B cell (primary cell): ENCODE measurements at regions not wholly inside any gene's neighbourhood (a gene's known extent, or its start where the extent isn't known, plus 50 kb on each side); places are given as distances from the start of the nearest gene placed in this dataset.

Experiments used
- ATAC-seq: fragments of 200-7000 bp; cut with Tn5 transposase; one replicate; pipeline ENCODE4 v1.10.0; 2021; ENCODE audit warnings: low read depth, mild to moderate bottlenecking, moderate number of reproducible peaks, moderate library complexity
- CTCF ChIA-PET: fragments of 350-600 bp; sonication (Branson Sonifier 250); formaldehyde crosslinking; loops from one replicate; lab custom pipeline; 2021; ENCODE audit warnings: antibody characterized with exemption, inconsistent platforms; lab: Charles Lee
- POLR2A ChIA-PET: fragments of 350-600 bp; sonication (Branson Sonifier 250); formaldehyde crosslinking; loops from one replicate; lab custom pipeline; 2021; ENCODE audit warnings: antibody characterized with exemption; lab: Charles Lee
- DNase-seq: peaks from one replicate; pipeline ENCODE4 v3.0.0; 2013
- H2AFZ ChIP-seq: 2 replicates; pipeline ENCODE4 v1.6.1; 2012; ENCODE audit warnings: mild to moderate bottlenecking, low read depth, low read length; ENCODE audit not compliant: insufficient read depth, poor library complexity, severe bottlenecking
- H3K27ac ChIP-seq, 2 donors: 1 replicate in 1 of 2; 2 replicates in 1 of 2; pipeline ENCODE4 v1.5.1; 2012 to 2013; ENCODE audit warnings: low read length in 2 of 2, mild to moderate bottlenecking in 2 of 2, moderate library complexity in 1 of 2
- H3K27me3 ChIP-seq, 4 experiments: fragments of 200-600 bp in 1 of 4; sonication (generic) in 1 of 4; replicated peaks in 1 of 4; 1 replicate in 2 of 4; 2 replicates in 2 of 4; pipeline versions ENCODE4 v1.6.1 to v1.7.0; 2013 to 2016; ENCODE audit warnings: low read length in 3 of 4, mild to moderate bottlenecking in 2 of 4, mixed read lengths in 1 of 4, moderate library complexity in 1 of 4; ENCODE audit not compliant: insufficient read depth in 4 of 4, control insufficient read depth in 3 of 4; ENCODE audit errors: control extremely low read depth in 1 of 4
- H3K36me3 ChIP-seq, 2 experiments: replicated peaks in 1 of 2; 1 replicate in 1 of 2; 2 replicates in 1 of 2; pipeline versions ENCODE4 v1.6.1 to v1.7.1; 2013; ENCODE audit warnings: low read length in 1 of 2; ENCODE audit not compliant: insufficient read depth in 2 of 2, control insufficient read depth in 1 of 2; ENCODE audit errors: control extremely low read depth in 1 of 2, extremely low read depth in 1 of 2
- H3K4me1 ChIP-seq, 2 donors: fragments of 200-600 bp in 1 of 2; sonication (generic) in 1 of 2; 1 replicate in 1 of 2; 2 replicates in 1 of 2; pipeline versions ENCODE4 v1.5.1 to v1.6.1; 2013 to 2017; ENCODE audit warnings: low read length in 2 of 2; ENCODE audit not compliant: control insufficient read depth in 2 of 2, insufficient read depth in 2 of 2
- H3K4me2 ChIP-seq: replicated peaks from 2 replicates; pipeline ENCODE3; 2012; ENCODE audit warnings: mild to moderate bottlenecking, low read depth, low read length; ENCODE audit not compliant: poor library complexity, severe bottlenecking
- H3K4me3 ChIP-seq, 5 experiments: fragments of 200-600 bp in 1 of 5; sonication (generic) in 1 of 5; 1 replicate in 3 of 5; 2 replicates in 2 of 5; pipeline versions ENCODE4 v1.5.1 to v1.7.0; 2011 to 2016; ENCODE audit warnings: low read length in 4 of 5, mild to moderate bottlenecking in 4 of 5, low read depth in 2 of 5, control low read depth in 1 of 5, moderate library complexity in 1 of 5; ENCODE audit not compliant: insufficient read depth in 1 of 5; ENCODE audit errors: control extremely low read depth in 1 of 5, extremely low read depth in 1 of 5
- H3K79me2 ChIP-seq: fragments of 200-600 bp; sonication (generic); one replicate; pipeline ENCODE4 v1.6.0; 2016; ENCODE audit warnings: low read length; ENCODE audit not compliant: control insufficient read depth, insufficient read depth
- H3K9ac ChIP-seq: fragments of 200-600 bp; sonication (generic); 2 replicates; pipeline ENCODE4 v1.6.1; 2017; ENCODE audit warnings: mild to moderate bottlenecking, low read length, moderate library complexity
- H3K9me3 ChIP-seq, 3 donors: one replicate each; pipeline versions ENCODE4 v1.6.1 to v1.7.1; 2013; ENCODE audit warnings: low read length in 2 of 3; ENCODE audit not compliant: control insufficient read depth in 2 of 3, insufficient read depth in 1 of 3; ENCODE audit errors: control extremely low read depth in 1 of 3
- H4K20me1 ChIP-seq: 2 replicates; pipeline ENCODE4 v1.6.0; 2012; ENCODE audit warnings: mild to moderate bottlenecking, low read length; ENCODE audit not compliant: insufficient read depth, control insufficient read depth, poor library complexity, severe bottlenecking
- H3K27ac Mint-ChIP-seq: one replicate; pipeline ENCODE4 v1.8.0; 2021; ENCODE audit warnings: mixed read lengths
- H3K27me3 Mint-ChIP-seq: one replicate; pipeline ENCODE4 v1.8.0; 2021; ENCODE audit warnings: mixed read lengths
- H3K4me1 Mint-ChIP-seq: one replicate; pipeline ENCODE4 v1.8.0; 2021; ENCODE audit warnings: mixed read lengths
- H3K4me3 Mint-ChIP-seq: one replicate; pipeline ENCODE4 v1.8.0; 2021; ENCODE audit warnings: mixed read lengths
- H3K9me3 Mint-ChIP-seq: one replicate; pipeline ENCODE4 v1.8.0; 2022; ENCODE audit warnings: mixed read lengths; ENCODE audit not compliant: insufficient read depth
- EZH2 ChIP-seq: IDR thresholded peaks from 2 replicates; pipeline ENCODE4 v1.6.1; 2012; ENCODE audit warnings: borderline replicate concordance, low read depth, mild to moderate bottlenecking, moderate library complexity, low read length; ENCODE audit not compliant: insufficient read depth, poor library complexity, severe bottlenecking
- WGBS: methylation state at CpG from one replicate; pipeline ENCODE4 v1.1.5; 2013; ENCODE audit warnings: missing lambda C conversion rate; ENCODE audit not compliant: insufficient coverage; 5-methylcytosine and 5-hydroxymethylcytosine counted together
- intact Hi-C: fragments of 100-400 bp; cut with micrococcal nuclease; formaldehyde crosslinking; loops from one replicate; pipeline ENCODE4 v1.10.0; 2022
- TF ChIP-seq, protein P1 (sequence below): fragments of 200-600 bp; IDR thresholded peaks from one replicate; pipeline ENCODE4 v1.8.0; 2022; ENCODE audit warnings: antibody characterized with exemption, mild to moderate bottlenecking

DNA sequence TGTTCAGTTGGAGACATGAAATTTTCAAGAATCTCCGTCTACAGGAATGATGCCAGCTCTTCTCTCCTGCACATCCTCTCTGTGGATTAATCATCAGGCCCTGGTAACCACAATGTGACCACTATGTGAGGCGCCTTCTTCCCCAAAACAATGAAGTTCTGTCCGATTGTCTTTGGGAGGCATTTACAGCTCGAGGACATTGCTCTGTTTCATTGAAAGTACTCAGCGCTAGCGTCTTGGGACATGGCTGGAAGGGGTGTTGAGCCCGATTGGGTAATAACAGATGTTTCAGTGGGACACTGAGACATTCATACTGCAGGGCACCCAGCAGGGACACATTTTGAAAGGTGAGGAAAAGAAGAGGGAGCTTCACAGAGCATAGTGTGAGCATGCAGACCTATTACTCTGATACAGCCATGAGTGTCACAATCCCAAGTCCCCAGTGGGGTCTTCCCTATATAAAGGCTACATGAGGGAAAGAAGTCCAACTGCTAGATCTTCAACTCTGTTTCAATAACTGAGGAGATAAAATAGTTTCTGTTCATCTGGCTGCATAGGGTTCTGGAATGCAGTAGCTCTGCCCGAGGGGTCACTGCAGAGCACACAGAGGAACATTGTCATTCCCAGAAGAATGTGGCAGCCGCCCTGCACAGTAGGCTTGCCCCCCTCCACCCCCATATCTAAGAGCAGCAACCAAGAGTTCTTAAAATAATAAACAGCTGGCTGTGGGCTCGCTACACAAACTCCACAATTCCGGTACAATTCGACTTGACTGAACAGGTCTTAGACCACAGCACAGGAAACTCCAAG, 237.3 kb downstream of the OSR1 start:
- no peaks in the 10 kb centered on the region for H3K27me3 Mint-ChIP-seq
- no peak overlapping the region for H2AFZ ChIP-seq

DNA sequence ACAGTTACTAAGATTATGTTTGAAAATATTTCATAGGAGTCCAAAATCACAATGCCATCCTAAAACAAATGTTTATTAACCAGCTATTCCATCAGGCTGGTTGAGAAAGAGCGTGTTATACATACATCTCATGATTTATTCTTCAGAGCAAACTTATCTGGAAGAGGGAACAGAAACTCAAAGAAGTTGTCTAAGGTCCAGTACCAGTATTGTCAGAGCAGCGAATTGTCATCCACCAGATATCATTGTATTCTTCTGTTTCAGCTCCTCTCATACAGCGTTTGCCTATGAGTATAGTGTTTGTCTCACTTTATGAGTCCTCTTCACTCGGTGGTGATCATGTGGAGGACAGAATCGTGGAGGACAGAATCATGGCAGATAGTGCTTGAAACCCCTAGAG, 238.2 kb downstream of the OSR1 start:
- Histone ChIP-seq H3K4me1 (no peaks in the 10 kb centered on the region), H2AFZ (no peak overlapping the region), H3K4me2 (no peak overlapping the region), H4K20me1 (no peaks in the 10 kb centered on the region), H3K4me3 (no peak overlapping the region), H3K27me3 (no peaks in the 10 kb centered on the region), H3K36me3 (no peaks in the 10 kb centered on the region), H3K9me3 (peaks cover 0 to 4% (median 0%) of the 10 kb centered on the region in 3 donors), H3K9ac (no peak overlapping the region), H3K27ac (no peak overlapping the region), H3K79me2 (no peaks in the 10 kb centered on the region)
- Mint-ChIP-seq H3K4me3 (no peak overlapping the region), H3K27ac (no peak overlapping the region), H3K4me1 (no peaks in the 10 kb centered on the region), H3K27me3 (no peaks in the 10 kb centered on the region), H3K9me3 (peaks cover 3% of the 10 kb centered on the region)
- CTCF ChIA-PET, result no interaction called here
- DNase-seq, result no peak
- POLR2A ChIA-PET, result no interaction called here
- TF ChIP-seq EZH2, result no peak
- TF ChIP-seq, protein P1, sequence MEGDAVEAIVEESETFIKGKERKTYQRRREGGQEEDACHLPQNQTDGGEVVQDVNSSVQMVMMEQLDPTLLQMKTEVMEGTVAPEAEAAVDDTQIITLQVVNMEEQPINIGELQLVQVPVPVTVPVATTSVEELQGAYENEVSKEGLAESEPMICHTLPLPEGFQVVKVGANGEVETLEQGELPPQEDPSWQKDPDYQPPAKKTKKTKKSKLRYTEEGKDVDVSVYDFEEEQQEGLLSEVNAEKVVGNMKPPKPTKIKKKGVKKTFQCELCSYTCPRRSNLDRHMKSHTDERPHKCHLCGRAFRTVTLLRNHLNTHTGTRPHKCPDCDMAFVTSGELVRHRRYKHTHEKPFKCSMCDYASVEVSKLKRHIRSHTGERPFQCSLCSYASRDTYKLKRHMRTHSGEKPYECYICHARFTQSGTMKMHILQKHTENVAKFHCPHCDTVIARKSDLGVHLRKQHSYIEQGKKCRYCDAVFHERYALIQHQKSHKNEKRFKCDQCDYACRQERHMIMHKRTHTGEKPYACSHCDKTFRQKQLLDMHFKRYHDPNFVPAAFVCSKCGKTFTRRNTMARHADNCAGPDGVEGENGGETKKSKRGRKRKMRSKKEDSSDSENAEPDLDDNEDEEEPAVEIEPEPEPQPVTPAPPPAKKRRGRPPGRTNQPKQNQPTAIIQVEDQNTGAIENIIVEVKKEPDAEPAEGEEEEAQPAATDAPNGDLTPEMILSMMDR, result no peak
- WGBS, result no CpG with 5 or more reads among the region's 5 CpGs
- ATAC-seq, result no peak
- intact Hi-C loops, result no loop called here

More for the DNA sequence above, 237.3 kb downstream of the OSR1 start:
- H3K4me2 ChIP-seq, result no peak overlapping the region
- ATAC-seq (no peak), DNase-seq (no peak)
- no peak overlapping the region for H3K27ac Mint-ChIP-seq
- no peaks in the 10 kb centered on the region for H4K20me1 ChIP-seq
- no peak overlapping the region for H3K9ac ChIP-seq
- H3K27ac ChIP-seq, result no peak overlapping the region
- no peak overlapping the region for H3K4me3 Mint-ChIP-seq
- TF ChIP-seq, protein P1, result no peak
- no peak for TF ChIP-seq EZH2
- intact Hi-C loops, result no loop called here
- H3K36me3 ChIP-seq, result no peaks in the 10 kb centered on the region
- no peak overlapping the region for H3K4me3 ChIP-seq
- H3K4me1 Mint-ChIP-seq, result no peaks in the 10 kb centered on the region
- peaks cover 0 to 4% (median 0%) of the 10 kb centered on the region in 3 donors for H3K9me3 ChIP-seq
- H3K79me2 ChIP-seq, result no peaks in the 10 kb centered on the region
- H3K27me3 ChIP-seq, result no peaks in the 10 kb centered on the region
- no peaks in the 10 kb centered on the region for H3K4me1 ChIP-seq
- peaks cover 3% of the 10 kb centered on the region for H3K9me3 Mint-ChIP-seq
- POLR2A ChIA-PET, result no interaction called here
- 75% methylated on average over 10 of the region's 12 CpGs for WGBS
- CTCF ChIA-PET, result no interaction called here
